Neural cell (in vitro differentiated cells): ENCODE measurements at regions not wholly inside any gene's neighbourhood (a gene's known extent, or its start where the extent isn't known, plus 50 kb on each side); places are given as distances from the start of the nearest gene placed in this dataset.

Experiments
- EP300 ChIP-seq: fragments of 450-650 bp; conservative IDR thresholded peaks from 2 replicates; pipeline ENCODE4 v1.6.1; 2014; ENCODE audit warnings: antibody characterized with exemption, mild to moderate bottlenecking, moderate library complexity; ENCODE audit not compliant: poor library complexity, severe bottlenecking
- POLR2AphosphoS5 ChIP-seq: IDR thresholded peaks from 2 replicates; pipeline ENCODE4 v1.6.1; 2012
- RAD21 ChIP-seq: fragments of 450-650 bp; conservative IDR thresholded peaks from 2 replicates; pipeline ENCODE4 v1.6.1; 2014; ENCODE audit warnings: antibody characterized with exemption, mild to moderate bottlenecking, moderate library complexity
- TAF1 ChIP-seq: IDR thresholded peaks from 2 replicates; pipeline ENCODE4 v1.6.1; 2012; ENCODE audit warnings: low read depth
- TF ChIP-seq, protein P1 (sequence below): fragments of 450-650 bp; IDR thresholded peaks from 2 replicates; pipeline ENCODE4 v1.5.1; 2014; ENCODE audit warnings: antibody characterized with exemption, mild to moderate bottlenecking, moderate library complexity; ENCODE audit not compliant: poor library complexity, severe bottlenecking

DNA sequence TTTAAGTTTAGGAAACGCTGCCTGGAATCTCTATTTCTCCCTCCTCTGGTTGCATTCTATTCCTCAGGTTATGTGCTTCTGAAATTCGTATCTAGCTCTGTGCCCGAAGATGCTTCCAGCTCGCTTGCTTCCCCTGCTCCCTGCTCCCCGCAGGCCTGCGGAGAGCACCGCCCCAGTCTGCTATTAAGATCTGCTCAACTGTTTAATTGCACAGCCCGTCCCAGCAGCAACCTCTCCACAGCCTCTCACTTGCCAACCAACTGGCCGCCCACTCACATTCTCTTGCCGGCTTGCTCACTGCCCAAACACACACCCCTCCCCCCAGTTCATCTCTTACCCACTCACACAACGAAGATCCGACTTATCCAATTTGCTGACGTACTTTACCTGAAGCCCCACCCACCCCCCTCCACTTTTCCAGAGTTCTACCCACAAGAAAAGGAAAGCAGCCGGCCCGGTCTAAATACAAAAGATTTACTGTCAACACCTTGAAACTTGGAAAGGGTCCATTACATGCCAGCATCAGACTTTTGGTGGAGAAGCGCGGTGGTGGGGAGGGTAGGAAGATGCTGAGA, 167.3 kb upstream of the KLF14 start:
- TF ChIP-seq, protein P1, sequence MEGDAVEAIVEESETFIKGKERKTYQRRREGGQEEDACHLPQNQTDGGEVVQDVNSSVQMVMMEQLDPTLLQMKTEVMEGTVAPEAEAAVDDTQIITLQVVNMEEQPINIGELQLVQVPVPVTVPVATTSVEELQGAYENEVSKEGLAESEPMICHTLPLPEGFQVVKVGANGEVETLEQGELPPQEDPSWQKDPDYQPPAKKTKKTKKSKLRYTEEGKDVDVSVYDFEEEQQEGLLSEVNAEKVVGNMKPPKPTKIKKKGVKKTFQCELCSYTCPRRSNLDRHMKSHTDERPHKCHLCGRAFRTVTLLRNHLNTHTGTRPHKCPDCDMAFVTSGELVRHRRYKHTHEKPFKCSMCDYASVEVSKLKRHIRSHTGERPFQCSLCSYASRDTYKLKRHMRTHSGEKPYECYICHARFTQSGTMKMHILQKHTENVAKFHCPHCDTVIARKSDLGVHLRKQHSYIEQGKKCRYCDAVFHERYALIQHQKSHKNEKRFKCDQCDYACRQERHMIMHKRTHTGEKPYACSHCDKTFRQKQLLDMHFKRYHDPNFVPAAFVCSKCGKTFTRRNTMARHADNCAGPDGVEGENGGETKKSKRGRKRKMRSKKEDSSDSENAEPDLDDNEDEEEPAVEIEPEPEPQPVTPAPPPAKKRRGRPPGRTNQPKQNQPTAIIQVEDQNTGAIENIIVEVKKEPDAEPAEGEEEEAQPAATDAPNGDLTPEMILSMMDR, result no peak
- TF ChIP-seq POLR2AphosphoS5 (no peak), EP300 (no peak), TAF1 (no peak), RAD21 (no peak)
